SK-N-SH (cell line): ENCODE measurements at regions not wholly inside any gene's neighbourhood (a gene's known extent, or its start where the extent isn't known, plus 50 kb on each side); places are given as distances from the start of the nearest gene placed in this dataset.

Source experiments
- CTCF ChIA-PET: fragments of 300-600, 350-600 bp; formaldehyde crosslinking; extraction: SDS; loops from one replicate; lab custom pipeline; 2021; lab: Yijun Ruan, JAX
- POLR2A ChIA-PET: fragments of 350-600 bp; sonication (Branson Sonifier 250); formaldehyde crosslinking; extraction: SDS; loops from one replicate; lab custom pipeline; 2020; ENCODE audit warnings: antibody characterized with exemption, inconsistent platforms; lab: Yijun Ruan, JAX
- DNase-seq: peaks from one replicate; pipeline ENCODE4 v3.0.0; 2012
- H2AFZ ChIP-seq: fragments of 200-600 bp; sonication (generic); 2 replicates; pipeline ENCODE4 v1.8.1; 2016; ENCODE audit warnings: antibody characterized with exemption, mild to moderate bottlenecking, low read depth
- H3F3A ChIP-seq: fragments of 200-600 bp; sonication (generic); replicated peaks from 2 replicates; pipeline ENCODE3; 2016; ENCODE audit warnings: antibody characterized with exemption, mild to moderate bottlenecking; ENCODE audit not compliant: insufficient read depth
- H3K27ac ChIP-seq, 2 experiments: fragments of 200-500 bp in 1 of 2; fragments of 200-600 bp in 1 of 2; sonication (Bioruptor generic) in 1 of 2; sonication (generic), shearing (Covaris generic) in 1 of 2; 2 replicates each; pipeline versions ENCODE4 v1.5.1 to v1.6.1; 2014 to 2016; ENCODE audit warnings: low read depth in 2 of 2, inconsistent platforms in 1 of 2, low read length in 1 of 2, mild to moderate bottlenecking in 1 of 2, mixed read lengths in 1 of 2
- H3K27me3 ChIP-seq: fragments of 200-600 bp; sonication (generic), shearing (Covaris generic); 2 replicates; pipeline ENCODE4 v1.6.1; 2016; ENCODE audit warnings: mixed run types; ENCODE audit not compliant: insufficient read depth
- H3K36me3 ChIP-seq, 2 experiments: fragments of 200-500 bp in 1 of 2; fragments of 200-600 bp in 1 of 2; sonication (Bioruptor generic) in 1 of 2; sonication (generic) in 1 of 2; replicated peaks in 1 of 2; 2 replicates each; pipeline versions ENCODE3 to v1.5.1; 2014 to 2016; ENCODE audit warnings: low read length in 1 of 2, mild to moderate bottlenecking in 1 of 2; ENCODE audit not compliant: insufficient read depth in 2 of 2, control insufficient read depth in 1 of 2
- H3K4me1 ChIP-seq, 2 experiments: fragments of 200-500 bp in 1 of 2; fragments of 200-600 bp in 1 of 2; sonication (Bioruptor generic) in 1 of 2; sonication (generic), shearing (Covaris generic) in 1 of 2; 2 replicates each; pipeline versions ENCODE4 v1.5.1 to v1.6.1; 2014 to 2016; ENCODE audit warnings: low read depth in 1 of 2, low read length in 1 of 2, mixed run types in 1 of 2; ENCODE audit not compliant: insufficient read depth in 2 of 2, control insufficient read depth in 1 of 2
- H3K4me2 ChIP-seq: fragments of 200-600 bp; sonication (generic), shearing (Covaris generic); 2 replicates; pipeline ENCODE4 v1.6.1; 2017; ENCODE audit warnings: mixed run types
- H3K4me3 ChIP-seq, 2 experiments: fragments of 200-500 bp in 1 of 2; fragments of 200-600 bp in 1 of 2; sonication (Bioruptor generic) in 1 of 2; sonication (generic), shearing (Covaris generic) in 1 of 2; 2 replicates each; pipeline versions ENCODE4 v1.5.1 to v1.8.1; 2014 to 2016; ENCODE audit warnings: low read depth in 2 of 2, inconsistent platforms in 1 of 2, low read length in 1 of 2, mild to moderate bottlenecking in 1 of 2, mixed read lengths in 1 of 2, moderate library complexity in 1 of 2
- H3K79me2 ChIP-seq: fragments of 200-600 bp; sonication (generic); 2 replicates; pipeline ENCODE4 v1.8.1; 2017; ENCODE audit warnings: mild to moderate bottlenecking; ENCODE audit not compliant: insufficient read depth
- H3K9ac ChIP-seq: fragments of 200-600 bp; sonication (generic); 2 replicates; pipeline ENCODE4 v1.6.1; 2017; ENCODE audit warnings: mixed run types
- H3K9me2 ChIP-seq: fragments of 200-600 bp; sonication (generic); 2 replicates; pipeline ENCODE4 v1.6.1; 2017; ENCODE audit warnings: mixed run types
- H3K9me3 ChIP-seq: fragments of 200-600 bp; sonication (generic); 2 replicates; pipeline ENCODE4 v1.6.1; 2017; ENCODE audit warnings: mixed run types, mild to moderate bottlenecking, moderate library complexity
- H4K20me1 ChIP-seq: fragments of 200-600 bp; sonication (generic); 2 replicates; pipeline ENCODE4 v1.6.1; 2017; ENCODE audit warnings: mild to moderate bottlenecking, mixed run types; ENCODE audit not compliant: insufficient read depth
- ELF1 ChIP-seq: IDR thresholded peaks from 2 replicates; pipeline ENCODE4 v1.4.0; 2012
- EZH2phosphoT487 ChIP-seq: fragments of 200-600 bp; sonication (generic); IDR thresholded peaks from 2 replicates; pipeline ENCODE4 v1.6.1; 2017; ENCODE audit warnings: low read depth, mixed run types, mild to moderate bottlenecking, antibody characterized with exemption, moderate library complexity, borderline replicate concordance
- FOXJ3 ChIP-seq: sonication (generic); formaldehyde crosslinking; IDR thresholded peaks from 2 replicates; pipeline ENCODE4 v1.5.1; 2020; ENCODE audit warnings: mild to moderate bottlenecking, missing genetic modification reagents
- FOXM1 ChIP-seq: IDR thresholded peaks from 2 replicates; pipeline ENCODE4 v1.4.0; 2012; ENCODE audit warnings: low read depth, mild to moderate bottlenecking
- GATA2 ChIP-seq: sonication (generic); formaldehyde crosslinking; IDR thresholded peaks from 2 replicates; pipeline ENCODE4 v1.5.0; 2020; ENCODE audit warnings: mild to moderate bottlenecking, missing genetic modification reagents
- MEF2A ChIP-seq: IDR thresholded peaks from 2 replicates; pipeline ENCODE4 v1.4.0; 2012; ENCODE audit warnings: low read depth, borderline replicate concordance
- NRF1 ChIP-seq: IDR thresholded peaks from 2 replicates; pipeline ENCODE4 v1.6.1; 2012; ENCODE audit warnings: low read depth, mild to moderate bottlenecking, low read length
- RCOR1 ChIP-seq: fragments of 150-350 bp; IDR thresholded peaks from 2 replicates; pipeline ENCODE4 v1.6.1; 2017; ENCODE audit warnings: antibody characterized with exemption, low read length
- RXRA ChIP-seq: IDR thresholded peaks from 2 replicates; pipeline ENCODE4 v1.4.0; 2012; ENCODE audit warnings: low read depth, mild to moderate bottlenecking, borderline replicate concordance
- TAF1 ChIP-seq: IDR thresholded peaks from 2 replicates; pipeline ENCODE4 v1.6.1; 2012; ENCODE audit warnings: low read depth, mild to moderate bottlenecking, low read length, moderate library complexity, borderline replicate concordance
- TEAD4 ChIP-seq: IDR thresholded peaks from 2 replicates; pipeline ENCODE4 v1.4.0; 2012; ENCODE audit warnings: mild to moderate bottlenecking, borderline replicate concordance; ENCODE audit not compliant: insufficient read depth
- YY1 ChIP-seq: IDR thresholded peaks from 2 replicates; pipeline ENCODE4 v1.4.0; 2012; ENCODE audit warnings: low read depth, mild to moderate bottlenecking
- WGBS: methylation state at CpG from one replicate; pipeline ENCODE4 v1.1.6; 2017; ENCODE audit warnings: low lambda C conversion rate; 5-methylcytosine and 5-hydroxymethylcytosine counted together
- TF ChIP-seq, protein P1 (sequence below): fragments of 150-350 bp; IDR thresholded peaks from 2 replicates; pipeline ENCODE4 v1.6.1; 2016; ENCODE audit warnings: mild to moderate bottlenecking, low read depth, low read length
- TF ChIP-seq, protein P2 (sequence below): IDR thresholded peaks from 2 replicates; pipeline ENCODE4 v1.6.1; 2012; ENCODE audit warnings: mild to moderate bottlenecking, low read depth, low read length, moderate library complexity
- TF ChIP-seq, protein P3 (sequence below): IDR thresholded peaks from 2 replicates; pipeline ENCODE4 v1.4.0; 2012; ENCODE audit warnings: low read depth, borderline replicate concordance

DNA sequence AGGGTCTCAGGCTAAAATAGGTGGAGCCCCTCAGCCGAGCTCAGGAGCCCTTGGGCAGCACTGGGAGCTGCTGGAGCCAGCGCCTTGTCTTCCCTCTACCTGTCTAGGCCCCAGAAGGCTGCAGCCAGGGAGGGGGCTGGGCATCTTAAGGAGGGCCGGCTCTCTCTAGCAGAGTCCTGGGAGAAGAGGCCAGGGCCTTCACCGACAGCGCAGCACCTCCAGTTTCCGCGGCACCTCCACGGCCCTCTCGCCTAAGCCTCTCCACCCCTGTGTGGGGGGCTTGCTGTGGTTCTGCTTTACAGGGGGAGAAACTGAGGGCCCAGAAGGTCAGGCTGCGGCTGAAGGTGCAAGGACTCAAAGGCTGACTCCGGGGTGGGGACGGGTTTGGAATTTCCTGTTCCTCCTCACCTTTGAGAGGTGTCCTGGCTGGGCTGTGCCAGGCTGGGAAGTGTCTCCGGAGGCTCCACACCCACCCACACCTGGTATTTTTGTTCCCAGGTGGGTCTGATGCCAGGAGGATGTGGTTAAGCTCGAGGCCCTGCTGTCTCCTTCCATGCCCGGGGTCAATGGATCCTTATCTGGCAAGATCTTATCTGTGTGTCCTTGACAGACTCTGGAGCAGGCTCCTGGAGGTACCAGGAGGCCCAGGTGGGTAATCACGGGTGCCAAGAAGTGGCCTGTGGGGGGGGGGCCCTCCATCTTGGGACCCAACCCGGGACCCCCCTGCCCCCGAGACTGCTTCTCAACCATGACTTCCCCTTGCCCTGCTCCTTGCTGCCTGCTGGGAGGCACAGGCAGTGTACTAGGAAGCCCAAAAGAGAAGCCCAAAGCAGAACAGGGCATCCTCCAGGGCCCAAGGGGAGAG, 95.3 kb upstream of the FGF3 start:
- Histone ChIP-seq H3K27me3 (no peaks in the 10 kb centered on the region), H3K9me2 (no peaks in the 10 kb centered on the region), H3K9me3 (no peaks in the 10 kb centered on the region), H3K27ac (no peak overlapping the region), H4K20me1 (no peaks in the 10 kb centered on the region), H3F3A (no peaks in the 10 kb centered on the region), H3K9ac (no peak overlapping the region), H3K4me2 (no peak overlapping the region), H3K4me1 (peaks cover 0 to 37% of the 10 kb centered on the region in 2 experiments; a peak in 1 of 4 replicates), H2AFZ (no peak overlapping the region), H3K4me3 (no peak overlapping the region; a peak in 1 of 4 replicates), H3K79me2 (no peaks in the 10 kb centered on the region), H3K36me3 (no peaks in the 10 kb centered on the region)
- WGBS, result 69% methylated on average over 11 of the region's 18 CpGs
- DNase-seq, result no peak
- TF ChIP-seq TEAD4, result no peak
- TF ChIP-seq FOXJ3 (CRISPR knock-in tag), result no peak
- ChIA-PET POLR2A (no interaction called here), CTCF (interaction anchor here (0.6 to 17.3 kb wide), 48 partner anchors 8 to 289 kb away, joined by 3 to 249 read pairs (median 4); partner anchors contain the start of genes FADD and FGF19)

DNA sequence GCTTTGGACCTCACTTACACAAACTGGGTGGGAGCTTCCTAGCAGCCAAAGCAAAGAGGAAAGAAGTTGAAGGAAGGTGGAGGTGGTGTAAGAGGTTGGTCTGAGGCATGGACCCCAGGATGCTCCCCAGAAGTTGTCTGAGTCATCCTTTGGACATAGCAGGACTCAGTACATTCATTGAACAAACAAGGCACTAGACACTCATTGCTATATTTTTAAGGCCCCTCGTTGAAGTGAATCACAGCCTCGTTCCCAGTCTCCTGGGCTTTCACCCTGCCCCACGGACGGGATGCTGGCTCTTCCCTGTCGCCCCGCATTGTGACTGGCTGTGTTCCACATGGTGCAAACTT, 95.9 kb upstream of the FGF3 start:
- no peak overlapping the region for H3K27ac ChIP-seq
- no peak overlapping the region for H3K9ac ChIP-seq
- H3K4me3 ChIP-seq, result peak overlapping the region in 1 of 2 experiments; percentile 54; a peak in 1 of 4 replicates
- no peak for TF ChIP-seq FOXM1
- no peak for TF ChIP-seq GATA2 (CRISPR knock-in tag)
- TF ChIP-seq, protein P1, sequence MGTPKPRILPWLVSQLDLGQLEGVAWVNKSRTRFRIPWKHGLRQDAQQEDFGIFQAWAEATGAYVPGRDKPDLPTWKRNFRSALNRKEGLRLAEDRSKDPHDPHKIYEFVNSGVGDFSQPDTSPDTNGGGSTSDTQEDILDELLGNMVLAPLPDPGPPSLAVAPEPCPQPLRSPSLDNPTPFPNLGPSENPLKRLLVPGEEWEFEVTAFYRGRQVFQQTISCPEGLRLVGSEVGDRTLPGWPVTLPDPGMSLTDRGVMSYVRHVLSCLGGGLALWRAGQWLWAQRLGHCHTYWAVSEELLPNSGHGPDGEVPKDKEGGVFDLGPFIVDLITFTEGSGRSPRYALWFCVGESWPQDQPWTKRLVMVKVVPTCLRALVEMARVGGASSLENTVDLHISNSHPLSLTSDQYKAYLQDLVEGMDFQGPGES, result no peak
- TF ChIP-seq TAF1, result no peak
- TF ChIP-seq NRF1, result no peak
- no peak for TF ChIP-seq RCOR1
- no peak for TF ChIP-seq ELF1
- no peak for TF ChIP-seq FOXJ3 (CRISPR knock-in tag)
- no peak for TF ChIP-seq MEF2A
- no peak for TF ChIP-seq YY1
- TF ChIP-seq TEAD4, result no peak
- TF ChIP-seq EZH2phosphoT487, result no peak
- TF ChIP-seq, protein P2, sequence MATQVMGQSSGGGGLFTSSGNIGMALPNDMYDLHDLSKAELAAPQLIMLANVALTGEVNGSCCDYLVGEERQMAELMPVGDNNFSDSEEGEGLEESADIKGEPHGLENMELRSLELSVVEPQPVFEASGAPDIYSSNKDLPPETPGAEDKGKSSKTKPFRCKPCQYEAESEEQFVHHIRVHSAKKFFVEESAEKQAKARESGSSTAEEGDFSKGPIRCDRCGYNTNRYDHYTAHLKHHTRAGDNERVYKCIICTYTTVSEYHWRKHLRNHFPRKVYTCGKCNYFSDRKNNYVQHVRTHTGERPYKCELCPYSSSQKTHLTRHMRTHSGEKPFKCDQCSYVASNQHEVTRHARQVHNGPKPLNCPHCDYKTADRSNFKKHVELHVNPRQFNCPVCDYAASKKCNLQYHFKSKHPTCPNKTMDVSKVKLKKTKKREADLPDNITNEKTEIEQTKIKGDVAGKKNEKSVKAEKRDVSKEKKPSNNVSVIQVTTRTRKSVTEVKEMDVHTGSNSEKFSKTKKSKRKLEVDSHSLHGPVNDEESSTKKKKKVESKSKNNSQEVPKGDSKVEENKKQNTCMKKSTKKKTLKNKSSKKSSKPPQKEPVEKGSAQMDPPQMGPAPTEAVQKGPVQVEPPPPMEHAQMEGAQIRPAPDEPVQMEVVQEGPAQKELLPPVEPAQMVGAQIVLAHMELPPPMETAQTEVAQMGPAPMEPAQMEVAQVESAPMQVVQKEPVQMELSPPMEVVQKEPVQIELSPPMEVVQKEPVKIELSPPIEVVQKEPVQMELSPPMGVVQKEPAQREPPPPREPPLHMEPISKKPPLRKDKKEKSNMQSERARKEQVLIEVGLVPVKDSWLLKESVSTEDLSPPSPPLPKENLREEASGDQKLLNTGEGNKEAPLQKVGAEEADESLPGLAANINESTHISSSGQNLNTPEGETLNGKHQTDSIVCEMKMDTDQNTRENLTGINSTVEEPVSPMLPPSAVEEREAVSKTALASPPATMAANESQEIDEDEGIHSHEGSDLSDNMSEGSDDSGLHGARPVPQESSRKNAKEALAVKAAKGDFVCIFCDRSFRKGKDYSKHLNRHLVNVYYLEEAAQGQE, result no peak
- no peak for TF ChIP-seq RXRA
- TF ChIP-seq, protein P3, sequence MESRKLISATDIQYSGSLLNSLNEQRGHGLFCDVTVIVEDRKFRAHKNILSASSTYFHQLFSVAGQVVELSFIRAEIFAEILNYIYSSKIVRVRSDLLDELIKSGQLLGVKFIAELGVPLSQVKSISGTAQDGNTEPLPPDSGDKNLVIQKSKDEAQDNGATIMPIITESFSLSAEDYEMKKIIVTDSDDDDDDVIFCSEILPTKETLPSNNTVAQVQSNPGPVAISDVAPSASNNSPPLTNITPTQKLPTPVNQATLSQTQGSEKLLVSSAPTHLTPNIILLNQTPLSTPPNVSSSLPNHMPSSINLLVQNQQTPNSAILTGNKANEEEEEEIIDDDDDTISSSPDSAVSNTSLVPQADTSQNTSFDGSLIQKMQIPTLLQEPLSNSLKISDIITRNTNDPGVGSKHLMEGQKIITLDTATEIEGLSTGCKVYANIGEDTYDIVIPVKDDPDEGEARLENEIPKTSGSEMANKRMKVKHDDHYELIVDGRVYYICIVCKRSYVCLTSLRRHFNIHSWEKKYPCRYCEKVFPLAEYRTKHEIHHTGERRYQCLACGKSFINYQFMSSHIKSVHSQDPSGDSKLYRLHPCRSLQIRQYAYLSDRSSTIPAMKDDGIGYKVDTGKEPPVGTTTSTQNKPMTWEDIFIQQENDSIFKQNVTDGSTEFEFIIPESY, result no peak
- TF ChIP-seq, all 33 proteins: peak for 0
- no peak overlapping the region for H2AFZ ChIP-seq
- H3K9me2 ChIP-seq, result no peaks in the 10 kb centered on the region
- 10% methylated on average over 2 of the region's 6 CpGs for WGBS
- peak overlapping the region; percentile 71 for H3K4me2 ChIP-seq
- DNase-seq, result no peak
- H3K79me2 ChIP-seq, result no peaks in the 10 kb centered on the region
- no peaks in the 10 kb centered on the region for H3K9me3 ChIP-seq
- POLR2A ChIA-PET, result interaction anchor here (1.3 kb wide), 1 partner anchor 9 kb away, joined by 3 read pairs; no protein-coding TSS in a partner anchor
- no peaks in the 10 kb centered on the region for H4K20me1 ChIP-seq
- CTCF ChIA-PET, result interaction anchor here (0.6 to 17.3 kb wide), 45 partner anchors 9 to 289 kb away, joined by 3 to 249 read pairs (median 5); partner anchors contain the start of genes FADD and FGF19
- H3K4me1 ChIP-seq, result peaks cover 0 to 30% of the 10 kb centered on the region in 2 experiments; a peak in 1 of 4 replicates
- no peaks in the 10 kb centered on the region for H3K36me3 ChIP-seq
- H3F3A ChIP-seq, result no peaks in the 10 kb centered on the region
- H3K27me3 ChIP-seq, result no peaks in the 10 kb centered on the region
